HG03378 (cell line): ENCODE measurements at regions not wholly inside any gene's neighbourhood (a gene's known extent, or its start where the extent isn't known, plus 50 kb on each side); places are given as distances from the start of the nearest gene placed in this dataset.
A peak's percentile ranks its signal among the peaks of the same experiment; 100 is the strongest.

Source experiments
- ATAC-seq: cut with Tn5 transposase; IDR thresholded peaks from one replicate; pipeline ENCODE4 v1.9.1; 2021; ENCODE audit warnings: mild to moderate bottlenecking, moderate library complexity; ENCODE audit not compliant: unreplicated experiment

- no peak for ATAC-seq
Measured at GRCh38 chr2:18094277-18094676, 215.8 kb downstream of the KCNS3 start.

DNA sequence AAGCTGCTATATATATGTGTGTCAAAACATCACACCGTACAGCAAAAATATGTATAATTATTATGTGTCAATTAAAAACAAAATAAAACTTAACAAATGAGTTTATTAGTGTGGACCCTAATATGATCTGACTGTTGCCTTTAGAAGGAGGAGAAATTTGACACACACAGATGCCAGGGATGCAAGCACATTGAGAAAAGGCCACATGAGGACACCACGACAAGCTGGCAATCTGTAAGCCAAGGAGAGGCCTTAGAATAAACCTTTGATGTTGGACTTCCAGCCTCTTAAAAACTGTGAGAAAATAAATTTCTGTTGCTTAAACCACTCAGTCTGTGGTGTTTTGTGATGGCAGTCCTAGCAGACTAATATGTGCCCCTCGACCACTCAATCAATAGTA, 214.7 kb downstream of the KCNS3 start:
- no peak for ATAC-seq

- no peak for ATAC-seq
Measured at GRCh38 chr2:18092760-18093159, 214.3 kb downstream of the KCNS3 start.

GRCh38 chr2:18085593-18085992, 207.1 kb downstream of the KCNS3 start:
- ATAC-seq, result no peak

- ATAC-seq, result no peak
Measured at GRCh38 chr2:18084376-18084775, 205.9 kb downstream of the KCNS3 start.

GRCh38 chr2:18083806-18084205, 205.3 kb downstream of the KCNS3 start:
- ATAC-seq, result no peak

GRCh38 chr2:18078216-18078615, 199.7 kb downstream of the KCNS3 start:
- ATAC-seq, result no peak

DNA sequence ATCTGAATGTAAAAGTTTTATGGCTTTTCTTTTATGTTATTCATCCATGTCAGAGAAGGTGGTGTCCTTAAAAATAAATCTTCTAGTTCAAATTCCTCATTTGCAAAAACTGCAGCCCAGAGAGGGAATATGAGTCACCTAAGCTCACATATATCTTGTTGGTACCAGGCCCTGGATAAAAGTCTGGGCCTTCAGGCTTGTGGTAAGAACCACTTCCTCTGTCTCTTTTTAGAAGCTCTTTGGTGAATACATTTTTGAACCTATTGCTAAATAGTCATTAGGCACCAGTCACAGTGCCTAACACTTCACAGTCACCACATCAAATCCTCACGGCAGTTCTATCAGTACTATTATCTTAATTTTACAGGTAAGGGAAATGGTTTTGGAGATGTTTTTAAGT, 199.2 kb downstream of the KCNS3 start:
- ATAC-seq, result peak; percentile 95

DNA sequence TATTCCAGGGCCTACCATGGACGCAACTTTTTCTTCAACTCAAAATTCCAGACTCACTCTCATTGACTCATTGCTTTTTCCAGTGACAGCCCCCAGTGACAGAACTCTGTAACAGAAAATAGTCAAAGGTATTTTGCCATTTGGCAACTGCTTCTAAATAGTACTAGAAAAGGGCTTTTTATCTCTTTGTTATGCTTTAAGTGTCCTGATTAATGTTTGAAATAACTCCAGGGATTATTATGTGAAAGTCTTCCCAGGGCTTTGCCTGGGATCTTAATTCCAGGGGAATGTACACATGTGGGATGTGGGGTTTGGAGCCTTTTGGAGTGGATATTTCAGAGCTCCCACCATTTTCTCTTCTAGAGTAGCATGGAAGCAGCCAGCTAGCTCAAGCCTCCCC, 198.8 kb downstream of the KCNS3 start:
- no peak for ATAC-seq

DNA sequence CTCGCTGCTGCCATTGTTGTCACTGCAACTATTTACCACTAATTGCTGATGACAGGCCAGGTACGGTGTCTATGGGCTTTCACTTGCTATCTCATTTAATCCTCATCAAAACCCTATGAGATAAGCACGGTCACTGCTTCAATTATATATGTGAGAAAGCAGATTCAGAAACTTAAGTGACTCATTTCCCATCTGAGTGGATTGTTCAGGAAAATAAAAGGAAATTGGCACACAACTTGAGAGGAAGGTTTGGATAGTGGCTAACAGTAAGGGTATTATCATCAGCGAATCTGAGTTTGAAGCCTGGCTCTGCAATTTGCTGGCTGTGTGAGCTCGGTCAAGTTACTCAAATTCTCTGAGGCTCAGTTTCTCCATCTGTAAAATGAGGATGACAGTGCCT, 196.0 kb downstream of the KCNS3 start:
- no peak for ATAC-seq

DNA sequence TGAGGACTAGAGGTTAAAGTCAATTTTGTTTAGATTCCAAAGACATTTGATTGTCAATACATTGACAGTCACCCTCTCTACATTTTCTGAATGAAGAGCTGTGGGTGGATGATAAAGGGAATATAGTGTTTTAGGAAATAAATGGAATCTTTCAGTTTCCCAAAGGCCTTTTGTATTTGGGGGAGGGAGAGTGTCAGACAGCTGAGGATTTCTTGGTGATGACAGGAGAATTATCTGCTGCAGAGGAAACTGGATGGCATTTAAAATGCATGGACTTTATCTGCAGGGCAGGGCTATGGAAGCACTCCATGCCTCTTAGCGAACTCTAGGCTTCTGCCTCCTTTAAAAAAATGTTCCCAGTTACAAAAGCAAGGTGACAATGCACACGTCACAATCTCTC, 195.1 kb downstream of the KCNS3 start:
- ATAC-seq, result no peak

DNA sequence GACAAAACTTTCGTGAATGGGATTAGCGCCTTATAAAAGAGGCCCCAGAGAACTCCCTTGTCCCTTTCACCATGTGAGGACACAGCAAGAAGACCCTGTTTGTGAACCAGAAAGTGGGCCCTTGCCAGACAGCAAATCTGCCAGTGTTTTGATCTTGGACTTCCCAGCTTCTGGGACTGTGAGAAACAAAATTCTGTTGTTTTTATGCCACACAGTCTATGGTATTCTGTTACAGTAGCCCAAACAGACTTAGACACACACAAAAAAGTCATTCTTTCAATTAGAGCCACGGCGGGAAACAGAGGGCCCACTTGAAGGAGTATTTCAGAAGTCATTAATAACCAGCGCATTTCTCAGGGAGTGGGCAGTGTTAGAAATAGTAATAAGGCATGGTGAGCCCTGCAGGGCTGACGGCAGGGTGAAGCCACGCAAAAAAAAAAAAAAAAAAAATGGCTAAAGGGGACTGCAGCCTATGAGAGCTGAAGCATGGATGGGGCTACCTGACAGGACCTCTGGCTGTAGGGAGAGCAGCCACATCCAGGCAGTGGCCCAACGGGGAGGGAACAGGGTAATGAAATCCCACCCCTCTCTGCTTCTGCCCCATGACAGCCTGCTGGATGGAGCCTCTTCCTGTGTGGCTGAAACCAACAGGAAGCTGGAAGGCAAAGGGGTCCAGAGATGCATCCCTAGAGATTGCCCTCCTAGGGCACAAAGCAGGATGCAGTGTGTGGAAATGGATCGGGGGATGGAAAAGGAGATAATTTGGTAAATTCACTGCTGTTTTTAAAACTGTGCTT, 189.3 kb downstream of the KCNS3 start:
- ATAC-seq, result no peak

DNA sequence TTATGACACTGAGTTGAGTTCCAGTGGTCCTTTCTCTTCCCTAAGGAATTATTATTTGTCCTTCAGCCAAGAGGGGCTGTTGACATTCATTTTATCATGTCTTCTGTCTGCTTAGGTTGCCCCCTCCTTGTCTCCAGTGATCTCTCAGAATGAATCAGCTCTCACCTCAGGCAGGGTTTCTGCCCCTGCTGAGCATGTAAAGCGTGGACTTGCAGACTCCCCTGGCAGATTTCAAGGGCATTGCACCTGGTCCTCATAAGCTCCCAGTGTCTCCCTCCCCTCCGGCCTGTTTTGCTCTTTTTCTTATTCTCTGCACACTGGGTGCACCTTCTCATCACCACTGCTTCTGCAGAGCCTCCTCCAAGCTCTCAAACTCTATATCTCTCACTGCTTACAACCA, 188.4 kb downstream of the KCNS3 start:
- no peak for ATAC-seq

DNA sequence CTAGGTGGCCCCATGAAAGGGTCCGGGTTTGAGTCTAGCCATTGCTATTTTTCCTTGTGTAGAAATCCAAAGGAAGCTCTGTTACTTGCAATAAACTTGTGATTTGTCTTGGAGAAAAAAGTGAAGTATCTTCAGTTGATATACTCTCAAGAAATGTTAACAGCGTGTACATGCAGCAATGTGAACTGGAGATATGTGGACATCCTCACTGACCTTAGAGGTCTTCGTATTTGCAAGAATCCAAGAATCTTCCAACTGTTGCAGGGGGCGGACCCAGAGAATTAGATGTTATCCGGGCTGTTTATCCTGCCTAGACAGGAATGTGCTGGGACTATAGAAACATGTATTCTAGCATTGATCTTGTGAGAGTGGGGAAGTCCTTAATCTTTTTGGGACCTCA, 187.6 kb downstream of the KCNS3 start:
- ATAC-seq, result no peak

DNA sequence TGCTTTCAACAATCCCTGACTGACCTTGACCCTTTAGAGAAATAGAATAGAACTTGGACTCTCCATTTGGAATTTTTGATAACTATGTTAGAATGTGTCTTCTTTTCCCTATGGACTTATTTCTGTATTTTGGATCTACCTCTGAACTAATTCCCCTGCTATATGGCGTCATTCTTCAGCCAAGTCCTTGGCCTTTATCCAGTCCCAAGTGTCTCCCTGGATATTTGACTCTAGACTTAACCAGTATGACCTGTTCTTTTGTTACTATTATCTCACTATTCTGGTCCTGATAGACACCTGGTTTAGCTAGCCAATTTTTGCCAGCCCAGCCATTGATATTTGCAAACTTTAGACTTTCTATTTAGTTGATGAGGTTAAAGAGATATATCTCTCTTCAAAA, 186.8 kb downstream of the KCNS3 start:
- ATAC-seq, result no peak

- no peak for ATAC-seq
Measured at GRCh38 chr2:18063826-18064470, 185.5 kb downstream of the KCNS3 start.

- ATAC-seq, result no peak
Measured at GRCh38 chr2:18062892-18063291, 184.4 kb downstream of the KCNS3 start.

GRCh38 chr2:18061717-18062116, 183.2 kb downstream of the KCNS3 start:
- no peak for ATAC-seq

GRCh38 chr2:18057657-18058056, 179.2 kb downstream of the KCNS3 start:
- ATAC-seq, result no peak

GRCh38 chr2:18055290-18055689, 176.8 kb downstream of the KCNS3 start:
- no peak for ATAC-seq

GRCh38 chr2:18050001-18050400, 171.5 kb downstream of the KCNS3 start:
- ATAC-seq, result no peak

GRCh38 chr2:18049325-18049724, 170.9 kb downstream of the KCNS3 start:
- ATAC-seq, result no peak
